Central memory CD8-positive, alpha-beta T cell (primary cell): ENCODE measurements at regions not wholly inside any gene's neighbourhood (a gene's known extent, or its start where the extent isn't known, plus 50 kb on each side); places are given as distances from the start of the nearest gene placed in this dataset.

Source experiments
- ATAC-seq: fragments of 150-1000 bp; cut with Tn5 transposase; replicated peaks from 2 replicates; pipeline ENCODE4 v1.10.0; 2022; ENCODE audit warnings: mild to moderate bottlenecking, moderate FRiP score, moderate number of reproducible peaks; ENCODE audit not compliant: poor library complexity, severe bottlenecking; ENCODE audit errors: extremely low read depth
- DNase-seq, 2 donors: peaks; one replicate each; pipeline ENCODE4 v3.0.0; 2021; ENCODE audit warnings: low spot score in 2 of 2
- H3K27ac Mint-ChIP-seq: one replicate; pipeline ENCODE4 v1.8.0; 2022; ENCODE audit warnings: low read depth, mild to moderate bottlenecking, moderate library complexity, mixed read lengths
- H3K27me3 Mint-ChIP-seq: one replicate; pipeline ENCODE4 v1.8.0; 2022; ENCODE audit warnings: mixed read lengths
- H3K36me3 Mint-ChIP-seq: one replicate; pipeline ENCODE4 v1.8.0; 2022; ENCODE audit warnings: mild to moderate bottlenecking, moderate library complexity, mixed read lengths; ENCODE audit not compliant: insufficient read depth
- H3K4me1 Mint-ChIP-seq: one replicate; pipeline ENCODE4 v1.8.0; 2022; ENCODE audit warnings: mixed read lengths
- H3K4me3 Mint-ChIP-seq: one replicate; pipeline ENCODE4 v1.8.0; 2022; ENCODE audit warnings: mild to moderate bottlenecking, moderate library complexity, mixed read lengths
- H3K9me3 Mint-ChIP-seq: one replicate; pipeline ENCODE4 v1.8.0; 2022; ENCODE audit warnings: mixed read lengths

- Mint-ChIP-seq H3K36me3 (no peaks in the 10 kb centered on the region), H3K4me1 (no peaks in the 10 kb centered on the region), H3K27ac (no peak overlapping the region), H3K27me3 (no peaks in the 10 kb centered on the region), H3K4me3 (no peak overlapping the region), H3K9me3 (peaks cover 21% of the 10 kb centered on the region)
- ATAC-seq (no peak), DNase-seq (no peak)
Observed at GRCh38 chr3:87057474-87057873, 66.5 kb upstream of the VGLL3 start.

- no peaks in the 10 kb centered on the region for H3K36me3 Mint-ChIP-seq
Observed at GRCh38 chr3:87053553-87053952, 62.6 kb upstream of the VGLL3 start.

GRCh38 chr3:87052499-87053260 lies 61.7 kb upstream of the VGLL3 start:
- no peaks in the 10 kb centered on the region for H3K4me1 Mint-ChIP-seq
- no peak overlapping the region for H3K27ac Mint-ChIP-seq
- no peaks in the 10 kb centered on the region for H3K36me3 Mint-ChIP-seq

More at GRCh38 chr3:87053553-87053952, 62.6 kb upstream of the VGLL3 start:
- no peaks in the 10 kb centered on the region for H3K4me1 Mint-ChIP-seq
- H3K27me3 Mint-ChIP-seq: no peaks in the 10 kb centered on the region
- no peak overlapping the region for H3K27ac Mint-ChIP-seq
- no peak for DNase-seq
- no peak overlapping the region for H3K4me3 Mint-ChIP-seq
- no peak for ATAC-seq
- peaks cover 24% of the 10 kb centered on the region for H3K9me3 Mint-ChIP-seq

GRCh38 chr3:87047852-87048251 lies 56.9 kb upstream of the VGLL3 start:
- no peak overlapping the region for H3K27ac Mint-ChIP-seq
- H3K4me1 Mint-ChIP-seq: no peaks in the 10 kb centered on the region
- ATAC-seq (no peak), DNase-seq (no peak)
- H3K4me3 Mint-ChIP-seq: no peak overlapping the region
- peaks cover 4% of the 10 kb centered on the region for H3K9me3 Mint-ChIP-seq
- no peaks in the 10 kb centered on the region for H3K36me3 Mint-ChIP-seq
- H3K27me3 Mint-ChIP-seq: no peaks in the 10 kb centered on the region

More at GRCh38 chr3:87052499-87053260, 61.7 kb upstream of the VGLL3 start:
- DNase-seq (no peak), ATAC-seq (no peak)
- Mint-ChIP-seq H3K9me3 (peaks cover 18% of the 10 kb centered on the region), H3K4me3 (no peak overlapping the region), H3K27me3 (no peaks in the 10 kb centered on the region)

- Mint-ChIP-seq H3K27me3 (no peaks in the 10 kb centered on the region), H3K4me1 (no peaks in the 10 kb centered on the region), H3K4me3 (no peak overlapping the region), H3K36me3 (no peaks in the 10 kb centered on the region), H3K9me3 (peaks cover 12% of the 10 kb centered on the region), H3K27ac (no peak overlapping the region)
- ATAC-seq (no peak), DNase-seq (no peak)
Observed at GRCh38 chr3:87046241-87046640, 55.3 kb upstream of the VGLL3 start.

GRCh38 chr3:87045473-87045872 lies 54.5 kb upstream of the VGLL3 start:
- H3K27me3 Mint-ChIP-seq: no peaks in the 10 kb centered on the region
- no peak for DNase-seq
- H3K4me1 Mint-ChIP-seq: no peaks in the 10 kb centered on the region
- ATAC-seq: no peak
- H3K4me3 Mint-ChIP-seq: no peak overlapping the region
- H3K9me3 Mint-ChIP-seq: peaks cover 9% of the 10 kb centered on the region
- H3K36me3 Mint-ChIP-seq: no peaks in the 10 kb centered on the region
- no peak overlapping the region for H3K27ac Mint-ChIP-seq

GRCh38 chr3:87044846-87045245 lies 53.9 kb upstream of the VGLL3 start:
- H3K4me1 Mint-ChIP-seq: no peaks in the 10 kb centered on the region
- H3K27ac Mint-ChIP-seq: no peak overlapping the region
- no peaks in the 10 kb centered on the region for H3K27me3 Mint-ChIP-seq
- H3K9me3 Mint-ChIP-seq: peaks cover 9% of the 10 kb centered on the region
- H3K4me3 Mint-ChIP-seq: no peak overlapping the region
- ATAC-seq: no peak
- no peak for DNase-seq
- H3K36me3 Mint-ChIP-seq: no peaks in the 10 kb centered on the region

- Mint-ChIP-seq H3K27ac (no peak overlapping the region), H3K27me3 (no peaks in the 10 kb centered on the region), H3K4me3 (no peak overlapping the region), H3K4me1 (no peaks in the 10 kb centered on the region), H3K36me3 (no peaks in the 10 kb centered on the region), H3K9me3 (peaks cover 9% of the 10 kb centered on the region)
- no peak for DNase-seq
- no peak for ATAC-seq
Observed at GRCh38 chr3:87044409-87044808, 53.5 kb upstream of the VGLL3 start.

- Mint-ChIP-seq H3K4me3 (no peak overlapping the region), H3K9me3 (peaks cover 9% of the 10 kb centered on the region), H3K27me3 (no peaks in the 10 kb centered on the region), H3K27ac (no peak overlapping the region), H3K36me3 (no peaks in the 10 kb centered on the region), H3K4me1 (no peaks in the 10 kb centered on the region)
- DNase-seq: no peak
- no peak for ATAC-seq
Observed at GRCh38 chr3:87041191-87041590, 50.2 kb upstream of the VGLL3 start.
